GM18499 (cell line): ENCODE measurements at regions not wholly inside any gene's neighbourhood (a gene's known extent, or its start where the extent isn't known, plus 50 kb on each side); places are given as distances from the start of the nearest gene placed in this dataset.

Source experiments
- ATAC-seq: cut with Tn5 transposase; IDR thresholded peaks from one replicate; pipeline ENCODE4 v1.9.1; 2021; ENCODE audit warnings: moderate number of reproducible peaks; ENCODE audit not compliant: insufficient read depth, unreplicated experiment

DNA sequence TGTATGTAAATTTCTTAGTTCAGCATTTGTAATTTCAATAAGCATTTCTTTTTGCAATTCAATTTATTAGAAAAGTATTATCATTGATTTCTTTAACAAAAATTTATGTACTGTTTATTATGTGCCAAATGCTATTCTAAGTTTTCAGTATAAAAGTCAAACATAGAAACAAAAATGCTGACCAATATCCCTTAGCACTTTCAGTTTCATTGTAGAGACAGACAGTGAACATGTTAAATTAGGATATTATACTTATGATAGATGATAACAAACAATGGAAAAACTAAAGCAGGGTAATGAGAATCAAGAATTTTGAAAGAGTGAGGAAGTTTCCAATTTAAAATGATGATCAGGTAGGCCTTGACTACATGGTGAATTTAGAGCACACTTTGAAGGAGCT, 1106.0 kb downstream of the TAF11L14 start:
- no peak for ATAC-seq

- no peak for ATAC-seq
Observed at GRCh38 chr5:18742830-18743229, 1108.6 kb downstream of the TAF11L14 start.

DNA sequence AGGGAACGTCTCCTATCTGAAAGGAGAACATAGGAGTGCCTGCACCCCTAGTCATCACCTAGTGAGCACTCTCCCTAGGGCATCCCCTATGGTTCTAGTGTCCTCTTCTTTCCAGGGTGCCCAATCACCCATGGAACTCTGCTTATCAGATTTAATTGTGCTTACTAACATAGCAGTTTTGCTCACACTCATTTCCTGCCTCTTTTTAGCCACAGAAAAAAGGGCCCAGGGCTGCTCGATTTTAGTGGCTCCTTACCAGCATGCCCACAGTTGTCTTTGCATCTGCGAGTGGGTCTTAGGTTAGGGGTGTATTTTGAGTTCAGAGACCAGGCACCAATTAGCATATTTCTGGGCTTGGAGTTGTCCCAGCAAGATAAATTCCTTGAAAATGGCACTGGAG, 1110.2 kb downstream of the TAF11L14 start:
- no peak for ATAC-seq

- peak; percentile 24 for ATAC-seq
Observed at GRCh38 chr5:18745042-18745987, 1111.1 kb downstream of the TAF11L14 start.

DNA sequence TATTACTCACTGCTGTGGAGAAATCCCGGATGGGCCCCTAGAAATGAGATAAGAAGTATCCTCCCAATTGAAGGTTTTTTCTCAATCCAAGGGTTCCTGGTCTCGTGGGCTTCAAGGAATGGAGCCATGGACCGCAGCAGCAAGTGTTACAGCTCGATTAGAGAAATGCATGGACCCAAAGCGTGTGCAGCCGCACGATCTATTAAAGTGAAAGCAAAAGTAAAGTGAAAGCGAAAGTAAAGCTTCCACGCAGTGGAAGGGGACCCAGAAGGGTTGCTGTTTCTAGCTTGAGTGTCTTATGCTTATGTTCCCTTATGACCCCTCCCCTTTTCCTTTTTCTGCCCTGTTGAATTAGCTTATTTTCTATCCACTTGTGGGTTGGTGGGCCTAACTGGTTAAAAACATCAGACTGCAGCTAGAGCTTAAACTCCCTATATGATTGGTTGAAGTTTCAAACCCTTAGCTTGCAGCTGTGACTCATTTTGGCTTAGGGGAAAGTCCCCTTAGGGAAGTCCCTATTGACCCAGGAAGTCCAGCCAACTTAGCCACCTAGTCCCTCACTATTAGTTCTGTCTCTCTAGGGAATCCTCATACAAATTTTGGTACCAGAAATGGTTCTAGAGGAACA, 1111.8 kb downstream of the TAF11L14 start:
- peak; percentile 52 for ATAC-seq

GRCh38 chr5:18749763-18750162, 1115.5 kb downstream of the TAF11L14 start:
- peak; percentile 38 for ATAC-seq

DNA sequence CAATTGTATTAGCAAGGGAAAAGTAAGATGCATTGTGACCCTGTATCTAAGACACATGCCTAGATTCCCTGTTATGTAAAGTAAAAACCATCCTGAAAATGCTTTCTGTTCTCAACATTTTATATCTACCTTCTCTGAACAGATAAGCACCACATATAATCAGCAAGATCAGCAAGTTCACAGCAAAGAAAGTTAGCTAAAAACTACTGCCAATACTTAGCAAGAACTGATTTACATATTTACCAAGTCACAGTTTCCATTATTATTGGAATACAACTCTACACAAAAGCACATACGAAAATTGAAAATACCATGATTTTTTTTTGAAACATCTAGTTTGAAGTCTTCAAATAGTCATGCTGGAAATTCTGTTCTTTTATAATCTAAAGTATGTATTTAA, 1118.1 kb downstream of the TAF11L14 start:
- no peak for ATAC-seq

- ATAC-seq, result no peak
Observed at GRCh38 chr5:18754201-18754600, 1119.9 kb downstream of the TAF11L14 start.

DNA sequence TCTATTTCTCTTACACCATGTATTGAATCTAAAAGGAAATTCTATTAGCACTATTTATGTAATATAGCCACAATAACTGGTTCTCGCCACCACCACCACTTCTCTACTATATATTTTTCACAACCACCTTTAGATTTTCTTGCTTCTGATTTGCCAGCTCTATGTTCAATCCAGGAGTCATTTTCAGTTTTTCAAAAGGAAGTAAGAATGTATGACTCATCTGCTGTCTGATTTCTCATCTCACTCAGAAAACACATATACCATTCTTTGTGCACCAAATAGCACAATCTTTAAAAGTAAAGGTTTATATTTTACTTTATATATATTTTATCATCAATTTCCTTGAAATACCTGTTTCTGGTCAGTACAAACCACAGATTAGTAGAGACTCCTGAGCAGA, 1127.5 kb downstream of the TAF11L14 start:
- peak; percentile 83 for ATAC-seq

DNA sequence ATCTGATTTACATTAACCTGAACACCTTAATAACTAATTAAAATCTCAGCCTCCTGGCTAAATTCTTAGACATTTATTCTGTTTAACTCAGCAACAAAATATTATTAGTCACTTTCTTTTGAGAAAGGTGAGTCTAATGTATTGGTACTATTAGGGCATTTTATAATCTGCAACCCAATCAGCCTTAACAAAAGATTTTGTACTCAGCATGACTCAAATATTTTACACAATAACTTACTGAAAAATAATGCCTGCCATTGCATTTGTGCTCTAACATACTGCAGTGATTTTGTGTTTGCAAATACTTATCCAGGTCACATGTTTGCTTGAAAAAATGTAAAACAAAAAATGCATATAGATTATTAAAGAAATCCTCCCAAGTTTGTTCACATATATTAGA, 1129.9 kb downstream of the TAF11L14 start:
- no peak for ATAC-seq

DNA sequence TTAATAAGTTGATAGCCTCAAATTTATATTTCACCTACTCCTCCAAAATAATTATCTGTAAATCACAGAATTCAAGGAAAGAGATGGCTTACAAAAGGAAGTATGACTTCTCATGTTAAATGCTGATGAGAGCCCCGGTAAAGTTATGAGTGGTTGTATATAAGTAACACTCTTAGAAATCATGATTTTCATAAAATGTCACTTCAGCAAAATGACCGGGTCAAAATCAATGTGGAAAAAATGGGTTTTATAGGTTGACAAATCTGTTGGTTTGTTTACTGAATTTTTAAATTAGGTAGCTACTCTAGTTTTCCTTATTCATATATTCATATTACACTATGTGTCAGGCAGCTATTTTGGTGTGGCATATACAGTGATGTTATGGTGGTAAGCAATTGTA, 1131.0 kb downstream of the TAF11L14 start:
- no peak for ATAC-seq

DNA sequence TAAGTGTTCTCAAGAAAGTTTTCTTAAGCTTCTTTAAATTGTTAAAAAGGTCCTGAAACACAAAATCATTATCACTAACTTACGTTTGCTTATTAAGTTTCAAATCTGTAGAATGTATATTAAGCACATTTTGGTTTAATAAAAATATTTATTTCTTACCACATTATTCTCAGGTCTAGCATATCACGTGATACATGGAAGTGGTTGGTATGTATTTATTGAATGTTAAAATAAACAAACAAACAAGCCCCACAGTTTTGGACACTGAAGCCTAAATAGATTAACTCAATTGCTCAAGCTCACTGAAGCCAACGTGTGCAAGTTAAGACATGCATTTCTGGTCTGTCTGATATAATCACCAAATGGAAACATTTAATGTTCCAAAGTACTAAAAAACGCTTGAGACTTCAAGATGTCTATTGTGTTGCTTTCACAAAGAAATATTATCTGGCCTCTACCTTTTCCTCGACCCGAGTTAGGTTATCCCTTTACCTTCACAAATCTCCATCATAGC, 1136.9 kb downstream of the TAF11L14 start:
- no peak for ATAC-seq

- no peak for ATAC-seq
Observed at GRCh38 chr5:18772475-18772874, 1138.2 kb downstream of the TAF11L14 start.

DNA sequence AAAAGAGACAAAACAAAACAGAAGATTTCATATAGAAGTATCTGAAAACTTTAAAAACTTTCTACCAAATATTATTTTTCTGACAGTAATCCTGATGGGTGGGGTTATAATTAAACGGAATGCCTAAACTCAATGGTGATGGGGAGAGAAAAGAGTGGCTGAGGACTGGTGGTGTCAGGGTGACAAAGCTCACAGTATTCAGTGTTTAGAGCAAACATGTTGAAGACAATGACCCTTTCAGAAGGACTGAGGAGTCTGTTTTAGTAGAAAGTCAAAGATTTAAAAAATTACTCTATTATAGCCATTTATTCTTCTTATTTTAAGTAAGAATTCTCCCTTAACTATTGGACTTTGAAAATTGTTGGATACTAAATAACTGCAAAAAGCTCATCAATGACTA, 1144.0 kb downstream of the TAF11L14 start:
- no peak for ATAC-seq

- no peak for ATAC-seq
Observed at GRCh38 chr5:18789218-18789998, 1155.1 kb downstream of the TAF11L14 start.

DNA sequence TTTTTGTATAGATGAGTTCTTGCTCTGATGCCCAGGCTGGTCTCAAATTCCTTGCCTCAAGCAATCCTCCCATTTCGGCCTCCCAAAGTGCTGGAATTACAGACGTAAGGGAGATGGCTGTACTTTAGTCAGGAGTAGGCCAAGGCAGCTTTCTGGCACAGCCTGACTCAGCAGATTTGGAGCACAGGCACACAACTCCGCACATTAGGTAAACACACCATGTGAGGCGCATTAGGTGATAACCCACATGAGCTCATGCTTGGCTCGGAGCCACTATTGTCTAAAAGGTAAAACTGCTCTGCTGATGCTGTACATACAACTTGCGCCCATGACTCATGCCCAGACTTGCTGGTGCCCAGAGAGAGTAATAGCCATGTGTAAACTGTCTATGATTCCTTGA, 1157.9 kb downstream of the TAF11L14 start:
- ATAC-seq, result no peak

DNA sequence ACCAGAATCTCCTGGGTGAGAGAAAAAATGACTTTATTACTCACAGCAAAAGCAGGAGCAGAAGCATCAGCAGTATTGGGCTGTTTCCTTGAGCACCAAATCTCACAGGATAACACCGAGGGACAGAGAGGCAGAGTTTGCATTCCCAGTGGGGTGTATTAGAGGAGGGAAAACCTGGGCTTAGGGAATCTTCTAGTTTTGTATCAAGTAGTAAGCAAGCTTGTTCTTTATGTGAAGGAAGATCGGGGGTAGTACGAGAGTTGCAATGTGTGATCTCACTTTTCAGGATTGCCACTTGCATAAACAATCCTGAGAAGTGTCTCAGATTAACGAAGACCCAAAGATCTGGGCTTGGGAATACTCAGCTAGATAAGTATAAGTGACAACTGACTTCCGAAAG, 1163.0 kb downstream of the TAF11L14 start:
- no peak for ATAC-seq

DNA sequence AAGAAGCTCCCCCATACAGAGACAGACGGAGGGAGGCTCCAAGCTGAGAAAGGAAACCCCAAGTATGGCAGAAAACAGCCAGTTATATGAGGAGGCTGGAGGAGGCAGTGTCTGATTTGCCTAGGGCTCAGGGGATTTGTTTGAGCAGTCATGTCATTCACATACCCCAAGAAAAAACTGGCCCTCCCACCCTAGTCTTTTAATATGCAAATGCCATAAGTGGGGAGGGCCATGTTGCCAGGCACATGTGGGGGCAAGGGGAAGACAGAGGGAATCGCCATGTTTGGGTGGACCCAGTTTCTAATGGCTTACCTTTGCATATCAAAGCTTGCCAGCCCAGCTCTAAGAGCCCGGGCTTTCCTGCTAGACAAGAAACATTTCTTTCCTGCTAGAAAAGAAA, 1163.8 kb downstream of the TAF11L14 start:
- no peak for ATAC-seq

- no peak for ATAC-seq
Observed at GRCh38 chr5:18799482-18800128, 1165.3 kb downstream of the TAF11L14 start.

DNA sequence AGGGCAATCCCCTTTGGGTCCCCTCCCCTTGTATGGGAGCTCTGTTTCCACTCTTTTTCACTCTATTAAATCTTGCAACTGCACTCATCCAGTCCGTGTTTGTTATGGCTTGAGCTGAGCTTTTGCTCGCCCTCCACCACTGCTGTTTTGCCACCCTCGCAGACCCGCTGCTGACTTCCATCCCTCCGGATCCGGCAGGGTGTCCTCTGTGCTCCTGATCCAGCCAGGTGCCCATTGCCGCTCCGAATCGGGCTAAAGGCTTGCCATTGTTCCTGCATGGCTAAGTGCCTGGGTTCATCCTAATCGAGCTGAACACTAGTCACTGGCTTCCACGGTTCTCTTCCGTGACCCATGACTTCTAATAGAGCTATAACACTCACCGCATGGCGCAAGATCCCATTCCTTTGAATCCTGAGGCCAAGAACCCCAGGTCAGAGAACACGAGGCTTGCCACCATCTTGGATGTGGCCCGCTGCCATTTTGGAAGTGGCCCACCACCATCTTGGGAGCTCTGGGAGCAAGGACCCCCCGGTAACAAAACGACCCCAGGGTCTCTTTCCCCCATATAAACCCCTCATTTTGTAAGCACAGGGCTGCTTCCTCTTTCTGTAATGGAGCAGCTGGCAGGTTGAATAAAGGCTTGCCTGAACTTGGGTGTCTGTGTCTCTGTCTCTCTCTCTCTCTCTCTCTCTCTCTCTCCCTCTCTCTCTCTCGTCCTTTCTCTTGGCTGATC, 1166.2 kb downstream of the TAF11L14 start:
- no peak for ATAC-seq
